B cell (primary cell): ENCODE measurements at regions not wholly inside any gene's neighbourhood (a gene's known extent, or its start where the extent isn't known, plus 50 kb on each side); places are given as distances from the start of the nearest gene placed in this dataset.

Source experiments
- ATAC-seq: fragments of 200-7000 bp; cut with Tn5 transposase; one replicate; pipeline ENCODE4 v1.10.0; 2021; ENCODE audit warnings: low read depth, mild to moderate bottlenecking, moderate number of reproducible peaks, moderate library complexity
- CTCF ChIA-PET: fragments of 350-600 bp; sonication (Branson Sonifier 250); formaldehyde crosslinking; loops from one replicate; lab custom pipeline; 2021; ENCODE audit warnings: antibody characterized with exemption, inconsistent platforms; lab: Charles Lee
- POLR2A ChIA-PET: fragments of 350-600 bp; sonication (Branson Sonifier 250); formaldehyde crosslinking; loops from one replicate; lab custom pipeline; 2021; ENCODE audit warnings: antibody characterized with exemption; lab: Charles Lee
- DNase-seq: peaks from one replicate; pipeline ENCODE4 v3.0.0; 2013
- H2AFZ ChIP-seq: 2 replicates; pipeline ENCODE4 v1.6.1; 2012; ENCODE audit warnings: mild to moderate bottlenecking, low read depth, low read length; ENCODE audit not compliant: insufficient read depth, poor library complexity, severe bottlenecking
- H3K27ac ChIP-seq, 2 donors: 1 replicate in 1 of 2; 2 replicates in 1 of 2; pipeline ENCODE4 v1.5.1; 2012 to 2013; ENCODE audit warnings: low read length in 2 of 2, mild to moderate bottlenecking in 2 of 2, moderate library complexity in 1 of 2
- H3K27me3 ChIP-seq, 4 experiments: fragments of 200-600 bp in 1 of 4; sonication (generic) in 1 of 4; replicated peaks in 1 of 4; 1 replicate in 2 of 4; 2 replicates in 2 of 4; pipeline versions ENCODE4 v1.6.1 to v1.7.0; 2013 to 2016; ENCODE audit warnings: low read length in 3 of 4, mild to moderate bottlenecking in 2 of 4, mixed read lengths in 1 of 4, moderate library complexity in 1 of 4; ENCODE audit not compliant: insufficient read depth in 4 of 4, control insufficient read depth in 3 of 4; ENCODE audit errors: control extremely low read depth in 1 of 4
- H3K36me3 ChIP-seq, 2 experiments: replicated peaks in 1 of 2; 1 replicate in 1 of 2; 2 replicates in 1 of 2; pipeline versions ENCODE4 v1.6.1 to v1.7.1; 2013; ENCODE audit warnings: low read length in 1 of 2; ENCODE audit not compliant: insufficient read depth in 2 of 2, control insufficient read depth in 1 of 2; ENCODE audit errors: control extremely low read depth in 1 of 2, extremely low read depth in 1 of 2
- H3K4me1 ChIP-seq, 2 donors: fragments of 200-600 bp in 1 of 2; sonication (generic) in 1 of 2; 1 replicate in 1 of 2; 2 replicates in 1 of 2; pipeline versions ENCODE4 v1.5.1 to v1.6.1; 2013 to 2017; ENCODE audit warnings: low read length in 2 of 2; ENCODE audit not compliant: control insufficient read depth in 2 of 2, insufficient read depth in 2 of 2
- H3K4me2 ChIP-seq: replicated peaks from 2 replicates; pipeline ENCODE3; 2012; ENCODE audit warnings: mild to moderate bottlenecking, low read depth, low read length; ENCODE audit not compliant: poor library complexity, severe bottlenecking
- H3K4me3 ChIP-seq, 5 experiments: fragments of 200-600 bp in 1 of 5; sonication (generic) in 1 of 5; 1 replicate in 3 of 5; 2 replicates in 2 of 5; pipeline versions ENCODE4 v1.5.1 to v1.7.0; 2011 to 2016; ENCODE audit warnings: low read length in 4 of 5, mild to moderate bottlenecking in 4 of 5, low read depth in 2 of 5, control low read depth in 1 of 5, moderate library complexity in 1 of 5; ENCODE audit not compliant: insufficient read depth in 1 of 5; ENCODE audit errors: control extremely low read depth in 1 of 5, extremely low read depth in 1 of 5
- H3K79me2 ChIP-seq: fragments of 200-600 bp; sonication (generic); one replicate; pipeline ENCODE4 v1.6.0; 2016; ENCODE audit warnings: low read length; ENCODE audit not compliant: control insufficient read depth, insufficient read depth
- H3K9ac ChIP-seq: fragments of 200-600 bp; sonication (generic); 2 replicates; pipeline ENCODE4 v1.6.1; 2017; ENCODE audit warnings: mild to moderate bottlenecking, low read length, moderate library complexity
- H3K9me3 ChIP-seq, 3 donors: one replicate each; pipeline versions ENCODE4 v1.6.1 to v1.7.1; 2013; ENCODE audit warnings: low read length in 2 of 3; ENCODE audit not compliant: control insufficient read depth in 2 of 3, insufficient read depth in 1 of 3; ENCODE audit errors: control extremely low read depth in 1 of 3
- H4K20me1 ChIP-seq: 2 replicates; pipeline ENCODE4 v1.6.0; 2012; ENCODE audit warnings: mild to moderate bottlenecking, low read length; ENCODE audit not compliant: insufficient read depth, control insufficient read depth, poor library complexity, severe bottlenecking
- H3K27ac Mint-ChIP-seq: one replicate; pipeline ENCODE4 v1.8.0; 2021; ENCODE audit warnings: mixed read lengths
- H3K27me3 Mint-ChIP-seq: one replicate; pipeline ENCODE4 v1.8.0; 2021; ENCODE audit warnings: mixed read lengths
- H3K4me1 Mint-ChIP-seq: one replicate; pipeline ENCODE4 v1.8.0; 2021; ENCODE audit warnings: mixed read lengths
- H3K4me3 Mint-ChIP-seq: one replicate; pipeline ENCODE4 v1.8.0; 2021; ENCODE audit warnings: mixed read lengths
- H3K9me3 Mint-ChIP-seq: one replicate; pipeline ENCODE4 v1.8.0; 2022; ENCODE audit warnings: mixed read lengths; ENCODE audit not compliant: insufficient read depth
- EZH2 ChIP-seq: IDR thresholded peaks from 2 replicates; pipeline ENCODE4 v1.6.1; 2012; ENCODE audit warnings: borderline replicate concordance, low read depth, mild to moderate bottlenecking, moderate library complexity, low read length; ENCODE audit not compliant: insufficient read depth, poor library complexity, severe bottlenecking
- WGBS: methylation state at CpG from one replicate; pipeline ENCODE4 v1.1.5; 2013; ENCODE audit warnings: missing lambda C conversion rate; ENCODE audit not compliant: insufficient coverage; 5-methylcytosine and 5-hydroxymethylcytosine counted together
- intact Hi-C: fragments of 100-400 bp; cut with micrococcal nuclease; formaldehyde crosslinking; loops from one replicate; pipeline ENCODE4 v1.10.0; 2022
- TF ChIP-seq, protein P1 (sequence below): fragments of 200-600 bp; IDR thresholded peaks from one replicate; pipeline ENCODE4 v1.8.0; 2022; ENCODE audit warnings: antibody characterized with exemption, mild to moderate bottlenecking

DNA sequence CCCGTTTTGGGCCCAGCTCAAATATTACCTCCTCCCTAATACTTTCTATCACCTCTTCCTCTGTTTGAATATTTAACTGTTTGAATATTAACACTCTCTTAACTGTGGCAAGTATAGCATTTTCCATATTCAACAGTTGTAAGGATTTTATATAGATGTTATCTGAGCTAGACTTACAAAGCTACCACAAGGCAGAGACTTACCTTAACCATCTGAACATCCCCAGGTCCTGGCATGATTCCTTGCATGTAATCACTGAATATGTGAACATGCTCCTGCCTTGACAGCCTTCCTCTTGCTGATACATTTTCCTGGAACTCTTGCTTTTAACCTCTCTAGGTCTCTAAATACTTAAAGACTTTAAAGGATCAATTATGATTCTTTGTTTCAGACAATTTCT, 182.4 kb downstream of the MCHR2 start:
- WGBS = no CpG with 5 or more reads among the region's 1 CpG
- H3K4me3 Mint-ChIP-seq = no peak overlapping the region
- H3K27ac ChIP-seq = no peak overlapping the region
- ChIA-PET CTCF (no interaction called here), POLR2A (no interaction called here)
- no peak for TF ChIP-seq EZH2
- TF ChIP-seq, protein P1, sequence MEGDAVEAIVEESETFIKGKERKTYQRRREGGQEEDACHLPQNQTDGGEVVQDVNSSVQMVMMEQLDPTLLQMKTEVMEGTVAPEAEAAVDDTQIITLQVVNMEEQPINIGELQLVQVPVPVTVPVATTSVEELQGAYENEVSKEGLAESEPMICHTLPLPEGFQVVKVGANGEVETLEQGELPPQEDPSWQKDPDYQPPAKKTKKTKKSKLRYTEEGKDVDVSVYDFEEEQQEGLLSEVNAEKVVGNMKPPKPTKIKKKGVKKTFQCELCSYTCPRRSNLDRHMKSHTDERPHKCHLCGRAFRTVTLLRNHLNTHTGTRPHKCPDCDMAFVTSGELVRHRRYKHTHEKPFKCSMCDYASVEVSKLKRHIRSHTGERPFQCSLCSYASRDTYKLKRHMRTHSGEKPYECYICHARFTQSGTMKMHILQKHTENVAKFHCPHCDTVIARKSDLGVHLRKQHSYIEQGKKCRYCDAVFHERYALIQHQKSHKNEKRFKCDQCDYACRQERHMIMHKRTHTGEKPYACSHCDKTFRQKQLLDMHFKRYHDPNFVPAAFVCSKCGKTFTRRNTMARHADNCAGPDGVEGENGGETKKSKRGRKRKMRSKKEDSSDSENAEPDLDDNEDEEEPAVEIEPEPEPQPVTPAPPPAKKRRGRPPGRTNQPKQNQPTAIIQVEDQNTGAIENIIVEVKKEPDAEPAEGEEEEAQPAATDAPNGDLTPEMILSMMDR = no peak
- DNase-seq (no peak), ATAC-seq (no peak)
- H3K4me1 ChIP-seq = no peaks in the 10 kb centered on the region
- H3K27me3 ChIP-seq = peaks cover 0 to 6% (median 0%) of the 10 kb centered on the region in 4 experiments
- H3K4me2 ChIP-seq = no peak overlapping the region
- peaks cover 35% of the 10 kb centered on the region for H3K27me3 Mint-ChIP-seq
- no peak overlapping the region for H2AFZ ChIP-seq
- H3K9me3 Mint-ChIP-seq = no peaks in the 10 kb centered on the region
- H4K20me1 ChIP-seq = no peaks in the 10 kb centered on the region
- H3K4me1 Mint-ChIP-seq = no peaks in the 10 kb centered on the region
- no peaks in the 10 kb centered on the region for H3K79me2 ChIP-seq
- H3K36me3 ChIP-seq = no peaks in the 10 kb centered on the region
- intact Hi-C loops = no loop called here
- H3K27ac Mint-ChIP-seq = no peak overlapping the region
- H3K4me3 ChIP-seq = no peak overlapping the region
- H3K9ac ChIP-seq = no peak overlapping the region
- H3K9me3 ChIP-seq = no peaks in the 10 kb centered on the region

DNA sequence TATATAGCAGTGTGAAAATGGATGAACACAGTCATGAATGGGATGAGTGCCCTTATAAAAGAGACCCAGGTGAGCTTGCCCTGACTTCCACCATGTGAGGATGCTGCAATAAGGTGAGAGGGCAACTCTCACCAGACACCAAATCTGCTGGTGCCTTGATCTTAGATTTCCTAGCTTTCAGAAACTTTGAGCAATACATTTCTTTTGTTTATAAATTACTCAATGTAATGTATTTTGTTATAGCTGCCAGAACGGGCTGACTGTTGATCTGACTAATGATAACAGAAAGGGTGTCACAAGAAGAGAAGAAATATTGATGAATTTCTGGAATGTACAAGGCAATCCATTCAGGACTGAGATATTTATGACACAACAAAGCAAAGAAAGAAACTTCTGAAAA, 180.5 kb downstream of the MCHR2 start:
- WGBS = no CpG with 5 or more reads among the region's 1 CpG
- CTCF ChIA-PET = no interaction called here

More for the DNA sequence above, 180.5 kb downstream of the MCHR2 start:
- Histone ChIP-seq H3K9me3 (no peaks in the 10 kb centered on the region), H3K27ac (no peak overlapping the region), H3K4me1 (no peaks in the 10 kb centered on the region), H3K4me2 (no peak overlapping the region), H3K4me3 (no peak overlapping the region), H3K36me3 (no peaks in the 10 kb centered on the region), H3K9ac (no peak overlapping the region), H3K27me3 (peaks cover 0 to 6% (median 0%) of the 10 kb centered on the region in 4 experiments), H3K79me2 (no peaks in the 10 kb centered on the region), H4K20me1 (no peaks in the 10 kb centered on the region), H2AFZ (no peak overlapping the region)
- peaks cover 27% of the 10 kb centered on the region for H3K27me3 Mint-ChIP-seq
- POLR2A ChIA-PET = no interaction called here
- H3K9me3 Mint-ChIP-seq = no peaks in the 10 kb centered on the region
- ATAC-seq (no peak), DNase-seq (no peak)
- no peaks in the 10 kb centered on the region for H3K4me1 Mint-ChIP-seq
- H3K4me3 Mint-ChIP-seq = no peak overlapping the region
- H3K27ac Mint-ChIP-seq = no peak overlapping the region
- intact Hi-C loops = no loop called here
- TF ChIP-seq EZH2 = no peak
- TF ChIP-seq, protein P1 = no peak
